Activated CD4-positive, alpha-beta T cell treated with anti-CD3 and anti-CD28 coated beads for 24 hours (primary cell): ENCODE measurements at regions not wholly inside any gene's neighbourhood (a gene's known extent, or its start where the extent isn't known, plus 50 kb on each side); places are given as distances from the start of the nearest gene placed in this dataset.

Experiments
- DNase-seq, 2 donors: peaks; one replicate each; pipeline ENCODE4 v3.0.0-alpha.2; 2020; ENCODE audit warnings: low read depth in 2 of 2

- DNase-seq, result no peak
These were observed 235.6 kb upstream of the PRDM1 start for GRCh38 chr6:105850261-105851112.

DNA sequence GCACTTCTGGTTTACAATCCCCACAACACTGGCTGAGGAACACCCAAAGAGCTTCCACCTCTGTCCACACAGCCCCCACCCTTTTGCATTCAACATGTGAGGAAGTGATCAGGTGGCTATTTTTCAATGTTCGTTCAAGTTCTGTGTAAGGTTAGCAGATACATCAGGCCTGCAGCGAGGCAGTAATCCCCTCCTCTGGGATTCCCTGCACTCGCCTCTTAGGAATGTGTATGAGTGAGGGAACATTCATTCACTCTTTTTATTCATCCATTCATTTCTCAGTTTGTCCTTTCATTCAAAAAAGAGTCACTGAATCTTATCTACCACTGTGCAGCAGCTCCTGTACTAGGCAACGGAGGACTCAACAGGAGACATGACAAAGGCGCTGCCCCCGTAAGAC, 236.4 kb upstream of the PRDM1 start:
- no peak for DNase-seq

DNA sequence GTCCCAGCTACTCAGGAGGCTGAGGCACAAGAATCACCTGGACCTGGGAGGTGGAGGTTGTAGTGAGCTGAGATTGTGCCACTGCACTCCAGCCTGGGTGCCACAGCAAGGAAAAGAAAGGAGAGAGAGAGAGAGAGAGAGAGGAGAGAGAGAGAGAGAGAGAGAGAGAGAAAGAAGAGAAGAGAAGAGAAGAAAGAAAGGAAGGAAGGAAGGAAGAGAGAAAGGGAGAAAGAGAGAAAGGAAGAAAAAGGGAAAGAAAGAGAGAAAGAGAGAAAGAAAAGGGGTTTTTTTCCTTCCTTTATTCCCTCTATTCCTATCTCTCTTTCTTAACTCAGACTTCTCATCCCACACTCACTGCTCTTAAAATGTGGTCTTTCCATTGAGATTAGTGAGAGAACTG, 238.7 kb upstream of the PRDM1 start:
- DNase-seq, result no peak

DNA sequence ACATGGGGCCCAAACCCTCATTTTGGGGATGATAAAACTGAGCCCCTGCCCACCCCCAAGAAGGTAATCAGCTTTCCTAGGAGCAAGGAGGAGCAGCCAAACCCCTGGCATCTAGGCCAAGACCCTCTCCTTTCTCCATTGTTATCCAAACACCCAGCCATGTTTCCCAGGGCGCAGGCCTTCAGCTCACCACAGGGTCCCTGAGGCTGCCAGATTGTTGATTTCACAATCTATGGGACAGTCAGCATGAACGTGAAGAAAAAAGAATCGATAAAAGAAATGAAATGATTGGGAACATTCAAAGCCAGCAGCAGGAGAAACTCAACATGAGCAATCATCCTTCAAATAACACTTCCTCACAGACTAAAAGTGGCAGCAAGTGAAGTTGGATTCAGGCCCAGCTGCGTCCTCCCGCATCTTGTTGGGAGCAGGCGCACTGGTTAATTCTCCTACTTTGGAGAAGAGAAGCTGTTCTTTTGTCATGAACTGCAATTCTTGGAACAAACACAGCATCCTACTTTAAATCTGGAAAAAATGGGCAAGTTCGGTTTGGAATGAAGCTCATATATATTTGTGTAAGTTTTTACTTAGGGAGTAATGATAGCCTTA, 241.8 kb upstream of the PRDM1 start:
- DNase-seq, result no peak

GRCh38 chr6:105839266-105839665, 246.9 kb upstream of the PRDM1 start:
- DNase-seq, result no peak

- DNase-seq, result no peak
These were observed 248.0 kb upstream of the PRDM1 start for GRCh38 chr6:105838171-105838570.

DNA sequence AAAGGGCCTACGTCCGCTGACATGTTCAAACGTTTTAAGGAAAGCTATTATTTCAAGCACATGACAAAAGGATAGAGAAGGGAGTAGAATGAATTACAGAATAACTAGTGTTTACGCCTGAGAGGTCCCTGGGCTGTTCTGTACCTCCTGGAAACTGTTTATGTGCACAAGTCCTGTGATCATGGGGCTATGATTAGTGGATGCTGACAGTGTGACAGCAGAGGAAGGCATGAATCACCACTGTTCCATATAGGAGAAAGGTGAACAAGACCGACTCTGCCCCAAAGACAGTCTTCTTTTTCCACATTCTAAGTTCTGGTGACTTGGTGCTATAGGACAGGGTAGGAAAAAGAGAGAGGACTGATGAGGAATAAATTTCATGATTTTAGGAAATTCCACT, 249.2 kb upstream of the PRDM1 start:
- DNase-seq, result no peak

DNA sequence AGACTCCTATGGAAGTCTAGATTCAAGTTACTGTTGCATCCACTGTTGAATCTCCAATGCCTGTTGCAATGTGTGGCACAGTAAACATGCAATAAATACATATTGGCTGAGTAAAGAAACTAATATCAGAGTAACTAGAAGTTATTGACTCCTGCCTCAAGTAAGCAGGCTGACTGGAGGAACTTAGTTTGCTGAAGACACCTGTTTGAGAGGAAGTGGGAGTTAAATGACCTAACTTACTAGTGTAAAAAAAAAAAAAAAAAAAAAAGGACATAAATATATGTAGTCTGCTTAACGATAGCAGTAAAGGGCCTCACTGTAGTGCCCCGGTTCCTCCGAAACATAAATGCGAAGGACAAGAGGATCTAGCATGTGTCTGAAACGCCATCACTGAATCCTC, 249.8 kb upstream of the PRDM1 start:
- DNase-seq, result no peak

- no peak for DNase-seq
These were observed 250.8 kb upstream of the PRDM1 start for GRCh38 chr6:105835373-105835772.

GRCh38 chr6:105833959-105834947, 251.9 kb upstream of the PRDM1 start:
- no peak for DNase-seq

GRCh38 chr6:105832313-105832761, 253.8 kb upstream of the PRDM1 start:
- no peak for DNase-seq

- DNase-seq, result no peak
These were observed 254.6 kb upstream of the PRDM1 start for GRCh38 chr6:105831311-105832097.

GRCh38 chr6:105825210-105825609, 260.9 kb upstream of the PRDM1 start:
- no peak for DNase-seq

GRCh38 chr6:105824732-105825131, 261.4 kb upstream of the PRDM1 start:
- no peak for DNase-seq

- no peak for DNase-seq
These were observed 264.4 kb upstream of the PRDM1 start for GRCh38 chr6:105821777-105822176.

- DNase-seq, result no peak
These were observed 265.1 kb upstream of the PRDM1 start for GRCh38 chr6:105821027-105821426.

GRCh38 chr6:105819745-105820144, 266.4 kb upstream of the PRDM1 start:
- DNase-seq, result no peak

DNA sequence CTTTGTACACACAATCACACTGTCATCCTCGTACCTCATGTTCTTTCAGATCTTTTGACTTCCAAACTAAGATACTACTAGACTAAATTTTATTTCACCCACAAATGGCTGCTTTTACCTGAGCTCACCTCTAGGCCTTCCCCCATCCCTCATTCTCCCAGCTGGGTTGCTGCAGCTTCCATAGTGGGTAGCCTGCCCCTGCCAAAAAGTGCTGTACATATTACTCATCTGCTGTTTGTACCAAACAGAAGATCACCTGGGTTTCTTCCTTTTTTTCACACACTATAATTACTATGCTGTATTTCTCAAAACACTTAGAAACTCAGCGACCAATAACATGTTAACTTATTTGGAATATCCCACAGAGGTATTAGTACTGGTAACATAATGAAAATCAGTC, 267.6 kb upstream of the PRDM1 start:
- no peak for DNase-seq

DNA sequence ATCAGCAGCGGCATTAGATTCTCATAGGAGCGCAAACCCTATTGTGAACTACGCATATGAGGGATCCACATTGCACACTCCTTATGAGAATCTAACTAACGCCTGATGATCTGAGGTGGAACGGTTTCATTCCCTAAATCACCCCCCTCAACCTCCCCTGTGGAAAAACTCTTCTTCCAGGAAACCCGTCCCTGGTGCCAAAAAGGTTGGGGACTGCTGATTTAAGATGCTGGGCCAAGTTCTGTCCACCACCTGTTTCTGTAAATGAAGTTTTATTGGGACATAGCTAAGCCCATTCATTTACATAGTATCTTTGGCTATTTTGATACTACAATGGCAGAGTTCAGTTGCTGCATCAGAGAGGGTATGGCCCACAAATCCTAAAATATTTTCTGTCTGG, 268.2 kb upstream of the PRDM1 start:
- no peak for DNase-seq

- no peak for DNase-seq
These were observed 268.8 kb upstream of the PRDM1 start for GRCh38 chr6:105817370-105817769.

GRCh38 chr6:105816847-105817246, 269.3 kb upstream of the PRDM1 start:
- DNase-seq, result no peak
